Upper lobe of left lung (tissue), 6 donors: ENCODE measurements at regions not wholly inside any gene's neighbourhood (a gene's known extent, or its start where the extent isn't known, plus 50 kb on each side); places are given as distances from the start of the nearest gene placed in this dataset.
A peak's percentile ranks its signal among the peaks of the same experiment; 100 is the strongest.

Experiments used
- ATAC-seq, 2 donors: fragments of 200-7000 bp; cut with Tn5 transposase; one replicate each; pipeline ENCODE4 v1.9.1; 2022; ENCODE audit warnings: mild to moderate bottlenecking in 2 of 2, moderate library complexity in 2 of 2; ENCODE audit not compliant: low FRiP score in 2 of 2
- DNase-seq, 2 donors: peaks; one replicate each; pipeline ENCODE4 v3.0.0-alpha.2; 2019 to 2020
- H3K27ac ChIP-seq, 4 donors: fragments of 200-600 bp; sonication (generic); one replicate each; pipeline ENCODE4 v1.5.1; 2016 to 2019
- H3K27me3 ChIP-seq, 4 donors: fragments of 200-600 bp; sonication (generic); one replicate each; pipeline ENCODE4 v1.5.1; 2017 to 2019
- H3K36me3 ChIP-seq, 4 donors: fragments of 200-600 bp; sonication (generic); one replicate each; pipeline ENCODE4 v1.5.1; 2016 to 2019
- H3K4me1 ChIP-seq, 4 donors: fragments of 200-600 bp; sonication (generic); one replicate each; pipeline ENCODE4 v1.5.1; 2018 to 2019
- H3K4me3 ChIP-seq, 4 donors: fragments of 200-600 bp; sonication (generic); one replicate each; pipeline ENCODE4 v1.5.1; 2017 to 2019; ENCODE audit warnings: mild to moderate bottlenecking in 2 of 4, moderate library complexity in 1 of 4
- H3K9me3 ChIP-seq, 4 donors: fragments of 200-600 bp; sonication (generic); one replicate each; pipeline ENCODE4 v1.5.1; 2018 to 2019
- EP300 ChIP-seq, 4 donors: sonication (generic); formaldehyde crosslinking; IDR thresholded peaks; one replicate each; pipeline ENCODE4 v1.5.1; 2017; ENCODE audit warnings: antibody characterized with exemption in 4 of 4, control low read depth in 2 of 4
- POLR2A ChIP-seq, 4 donors: fragments of 450-650 bp; IDR thresholded peaks; one replicate each; pipeline ENCODE4 v1.5.1; 2016 to 2017; ENCODE audit warnings: antibody characterized with exemption in 4 of 4, mild to moderate bottlenecking in 2 of 4
- POLR2AphosphoS5 ChIP-seq, 2 donors: sonication (generic); formaldehyde crosslinking; IDR thresholded peaks; one replicate each; pipeline ENCODE4 v1.5.1; 2017; ENCODE audit warnings: antibody characterized with exemption in 2 of 2
- WGBS, 2 donors: methylation state at CpG; one replicate each; pipeline ENCODE4 v1.1.5; 2017 to 2018; 5-methylcytosine and 5-hydroxymethylcytosine counted together
- TF ChIP-seq, protein P1 (sequence below), 6 experiments: fragments of 450-650 bp in 4 of 6; fragments of 200-600 bp in 2 of 6; sonication (generic) in 2 of 6; IDR thresholded peaks; one replicate each; pipeline ENCODE4 v1.5.1; 2016 to 2019; ENCODE audit warnings: antibody characterized with exemption in 6 of 6
- donor health status: DM: no; HTN: no; CAD: no; lungs with moderate emphysema.
- donor health status: DM: no; HTN: yes; CAD: no; lungs with severe emphysema.

DNA sequence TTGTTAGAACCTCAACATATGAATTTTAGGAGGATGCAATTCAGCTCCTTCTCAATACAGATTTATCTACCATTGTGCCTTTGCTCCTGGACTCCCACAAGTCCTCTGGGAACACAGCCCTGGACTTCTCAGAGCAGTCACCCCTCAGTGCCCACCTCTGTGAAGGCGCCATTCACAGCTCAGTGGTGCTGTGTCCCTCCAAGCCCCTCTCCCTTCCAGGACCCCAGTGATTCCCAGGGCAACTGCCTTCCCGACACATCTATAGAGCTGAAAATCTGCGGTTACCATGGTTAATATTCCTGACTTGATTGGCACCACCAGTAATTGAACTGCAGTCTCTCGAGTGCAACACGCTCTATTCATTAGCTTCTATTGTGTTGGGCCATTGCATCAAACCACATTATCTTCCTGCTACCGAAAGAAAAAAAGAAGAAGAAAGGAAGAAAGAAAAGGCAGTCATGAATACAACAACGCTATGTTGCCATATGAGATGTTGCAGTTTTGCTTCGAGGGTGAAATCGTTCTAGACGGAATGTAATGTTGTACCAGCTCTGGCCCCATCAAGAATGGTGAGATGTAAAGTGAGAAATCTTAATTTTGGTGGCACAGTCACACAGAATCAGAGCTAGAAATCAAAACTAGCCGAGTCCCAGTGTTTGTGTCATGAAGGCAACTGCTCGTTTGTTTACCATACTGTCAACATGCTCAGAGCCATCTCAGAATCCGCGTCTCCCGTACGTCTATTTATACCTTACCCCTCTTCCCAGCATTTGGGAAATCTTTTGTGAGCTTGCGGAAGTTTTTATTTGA is 524.0 kb upstream of the ID2 start:
- H3K4me3 ChIP-seq: no peak overlapping the region
- no peaks in the 10 kb centered on the region for H3K36me3 ChIP-seq
- 93% methylated on average over 17 of the region's 17 CpGs for WGBS, 2 donors
- H3K27ac ChIP-seq: no peak overlapping the region
- H3K27me3 ChIP-seq: no peaks in the 10 kb centered on the region
- no peaks in the 10 kb centered on the region for H3K4me1 ChIP-seq
- no peak for DNase-seq
- H3K9me3 ChIP-seq: no peaks in the 10 kb centered on the region
- no peak for ATAC-seq
- TF ChIP-seq POLR2A (IDR thresholded peaks at IDR 0.05) (no peak), EP300 (IDR thresholded peaks at IDR 0.05) (no peak), POLR2AphosphoS5 (IDR thresholded peaks at IDR 0.05) (no peak)
- TF ChIP-seq, protein P1, sequence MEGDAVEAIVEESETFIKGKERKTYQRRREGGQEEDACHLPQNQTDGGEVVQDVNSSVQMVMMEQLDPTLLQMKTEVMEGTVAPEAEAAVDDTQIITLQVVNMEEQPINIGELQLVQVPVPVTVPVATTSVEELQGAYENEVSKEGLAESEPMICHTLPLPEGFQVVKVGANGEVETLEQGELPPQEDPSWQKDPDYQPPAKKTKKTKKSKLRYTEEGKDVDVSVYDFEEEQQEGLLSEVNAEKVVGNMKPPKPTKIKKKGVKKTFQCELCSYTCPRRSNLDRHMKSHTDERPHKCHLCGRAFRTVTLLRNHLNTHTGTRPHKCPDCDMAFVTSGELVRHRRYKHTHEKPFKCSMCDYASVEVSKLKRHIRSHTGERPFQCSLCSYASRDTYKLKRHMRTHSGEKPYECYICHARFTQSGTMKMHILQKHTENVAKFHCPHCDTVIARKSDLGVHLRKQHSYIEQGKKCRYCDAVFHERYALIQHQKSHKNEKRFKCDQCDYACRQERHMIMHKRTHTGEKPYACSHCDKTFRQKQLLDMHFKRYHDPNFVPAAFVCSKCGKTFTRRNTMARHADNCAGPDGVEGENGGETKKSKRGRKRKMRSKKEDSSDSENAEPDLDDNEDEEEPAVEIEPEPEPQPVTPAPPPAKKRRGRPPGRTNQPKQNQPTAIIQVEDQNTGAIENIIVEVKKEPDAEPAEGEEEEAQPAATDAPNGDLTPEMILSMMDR (IDR thresholded peaks at IDR 0.05): no peak

DNA sequence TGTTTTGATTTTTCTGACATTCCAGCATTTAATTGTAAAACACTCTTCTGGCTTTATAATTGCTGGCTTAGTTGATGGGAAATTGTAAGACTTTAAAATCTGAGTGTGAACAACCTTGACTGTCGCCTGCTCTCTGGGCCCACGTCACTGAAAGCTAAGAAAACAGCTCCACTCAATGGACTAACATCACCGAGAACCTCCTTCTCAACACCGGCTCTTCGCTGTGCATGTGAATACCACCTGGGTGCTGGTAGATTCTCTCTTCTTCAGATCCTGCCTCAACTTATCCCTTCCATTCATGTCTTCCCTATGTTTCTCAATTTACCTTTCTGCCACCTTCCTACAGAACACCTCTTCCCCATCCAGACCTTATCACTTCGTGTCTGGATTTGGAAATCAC is 523.1 kb upstream of the ID2 start:
- Histone ChIP-seq H3K27me3 (no peaks in the 10 kb centered on the region), H3K36me3 (no peaks in the 10 kb centered on the region), H3K4me1 (no peaks in the 10 kb centered on the region), H3K27ac (no peak overlapping the region), H3K9me3 (no peaks in the 10 kb centered on the region), H3K4me3 (no peak overlapping the region)
- WGBS, 2 donors: 78 to 81% methylated on average over 6 of the region's 6 CpGs
- no peak for ATAC-seq
- DNase-seq: no peak
- no peak for TF ChIP-seq POLR2A (IDR thresholded peaks at IDR 0.05)
- TF ChIP-seq EP300 (IDR thresholded peaks at IDR 0.05): no peak
- TF ChIP-seq POLR2AphosphoS5 (IDR thresholded peaks at IDR 0.05): no peak
- TF ChIP-seq, protein P1 (IDR thresholded peaks at IDR 0.05): no peak

DNA sequence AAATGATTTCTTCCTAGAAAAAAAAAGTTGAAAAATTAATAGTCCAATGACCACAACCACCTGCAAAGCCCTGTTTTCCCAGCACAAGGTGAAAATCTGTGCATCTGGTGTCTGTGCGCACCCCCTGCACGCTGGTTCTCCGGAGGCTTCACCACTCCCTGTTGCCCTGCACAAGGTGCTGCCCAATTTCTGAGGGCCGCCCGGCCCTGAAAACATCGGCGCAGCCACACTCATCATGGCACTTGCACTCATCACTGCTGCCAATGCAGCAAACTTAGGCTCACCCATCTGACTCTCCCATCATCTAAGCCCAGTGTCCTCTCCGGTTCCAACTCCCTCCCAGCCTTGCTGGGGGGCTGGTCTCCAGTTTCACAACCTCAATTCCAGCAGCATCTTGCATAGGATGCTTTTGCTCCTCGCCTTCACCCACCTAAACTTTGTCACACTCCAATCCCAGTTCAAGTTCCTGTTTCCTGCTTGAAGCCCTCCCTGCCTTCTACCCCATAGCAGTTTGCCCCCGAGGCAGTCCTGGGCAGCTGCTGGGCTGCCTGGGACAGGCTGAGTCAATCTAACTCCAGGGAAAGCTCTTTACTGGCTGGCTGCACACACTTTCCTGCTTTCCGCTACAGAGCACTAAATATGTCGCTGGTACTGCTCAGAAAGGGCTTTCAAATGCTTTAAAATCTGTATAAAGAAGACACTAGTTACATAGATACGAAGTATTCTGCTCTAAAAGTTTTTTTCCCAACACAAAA is 522.5 kb upstream of the ID2 start:
- H3K27me3 ChIP-seq: no peaks in the 10 kb centered on the region
- no peak overlapping the region for H3K27ac ChIP-seq
- ATAC-seq: no peak
- no peaks in the 10 kb centered on the region for H3K4me1 ChIP-seq
- 83 to 92% methylated on average over 13 of the region's 13 CpGs for WGBS, 2 donors
- H3K9me3 ChIP-seq: no peaks in the 10 kb centered on the region
- DNase-seq: peak in 1 of 2 donors; percentile 34
- no peaks in the 10 kb centered on the region for H3K36me3 ChIP-seq
- TF ChIP-seq EP300 (IDR thresholded peaks at IDR 0.05): no peak
- TF ChIP-seq POLR2A (IDR thresholded peaks at IDR 0.05): no peak
- TF ChIP-seq, protein P1 (IDR thresholded peaks at IDR 0.05): no peak
- TF ChIP-seq POLR2AphosphoS5 (IDR thresholded peaks at IDR 0.05): no peak
- no peak overlapping the region for H3K4me3 ChIP-seq

DNA sequence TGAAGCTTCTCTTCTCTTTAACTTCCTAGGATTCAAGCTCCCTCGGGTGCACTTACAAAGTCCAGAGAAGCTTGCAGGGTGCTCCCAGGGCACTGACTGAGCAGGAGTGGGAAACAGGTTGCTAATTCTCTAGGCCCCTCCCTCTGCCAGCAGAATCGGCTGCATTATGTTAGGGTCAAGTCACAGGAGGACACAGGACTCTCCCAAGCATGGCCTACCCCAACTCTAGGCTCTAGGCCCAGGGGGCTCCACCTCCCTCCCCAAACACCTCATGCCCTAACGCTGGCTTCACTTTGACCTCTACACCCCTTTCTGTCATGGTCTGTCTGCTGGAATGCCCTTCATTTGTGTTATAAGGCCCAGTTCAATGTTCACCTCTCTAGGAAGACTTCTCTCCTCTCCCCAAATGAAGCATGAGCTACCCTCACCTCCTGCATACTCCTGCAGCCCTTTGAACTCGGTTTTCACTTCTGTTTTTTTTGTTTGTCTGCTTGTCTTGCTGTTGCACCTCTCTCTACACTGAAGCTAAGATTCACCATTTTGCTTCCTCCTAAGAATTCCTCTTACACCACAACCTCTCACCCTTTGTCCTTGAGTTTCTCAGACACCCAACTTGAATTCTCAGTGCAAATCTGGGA is 521.8 kb upstream of the ID2 start:
- ATAC-seq (no peak), DNase-seq (no peak)
- H3K27ac ChIP-seq: no peak overlapping the region
- H3K36me3 ChIP-seq: no peaks in the 10 kb centered on the region
- 77 to 81% methylated on average over 4 of the region's 4 CpGs for WGBS, 2 donors
- H3K27me3 ChIP-seq: no peaks in the 10 kb centered on the region
- H3K4me1 ChIP-seq: no peaks in the 10 kb centered on the region
- TF ChIP-seq EP300 (IDR thresholded peaks at IDR 0.05) (no peak), POLR2AphosphoS5 (IDR thresholded peaks at IDR 0.05) (no peak), POLR2A (IDR thresholded peaks at IDR 0.05) (no peak)
- TF ChIP-seq, protein P1 (IDR thresholded peaks at IDR 0.05): no peak
- H3K9me3 ChIP-seq: no peaks in the 10 kb centered on the region
- no peak overlapping the region for H3K4me3 ChIP-seq
